ENCODE measurements at regions not wholly inside any gene's neighbourhood (a gene's known extent, or its start where the extent isn't known, plus 50 kb on each side); places are given as distances from the start of the nearest gene placed in this dataset.

DNA sequence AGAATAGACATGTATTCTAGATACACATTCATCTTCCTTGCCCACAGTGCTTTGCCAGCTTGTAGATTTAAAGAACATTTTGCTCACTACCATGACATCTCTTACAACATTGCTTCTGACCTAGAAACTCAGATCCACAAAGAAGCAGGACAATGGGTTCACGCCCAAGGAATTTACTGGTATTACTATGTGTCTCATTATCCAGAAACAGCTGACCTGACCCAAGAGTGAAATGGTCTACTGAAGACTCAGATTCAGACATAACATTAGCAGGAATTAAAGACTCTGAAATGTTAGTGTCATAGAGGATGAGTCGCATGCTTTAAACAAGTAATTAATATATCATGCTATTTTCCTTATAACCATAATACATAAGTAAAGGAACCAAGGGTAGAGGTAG lies 731.4 kb downstream of the GALC start:
- TF ChIP-seq, protein P1, sequence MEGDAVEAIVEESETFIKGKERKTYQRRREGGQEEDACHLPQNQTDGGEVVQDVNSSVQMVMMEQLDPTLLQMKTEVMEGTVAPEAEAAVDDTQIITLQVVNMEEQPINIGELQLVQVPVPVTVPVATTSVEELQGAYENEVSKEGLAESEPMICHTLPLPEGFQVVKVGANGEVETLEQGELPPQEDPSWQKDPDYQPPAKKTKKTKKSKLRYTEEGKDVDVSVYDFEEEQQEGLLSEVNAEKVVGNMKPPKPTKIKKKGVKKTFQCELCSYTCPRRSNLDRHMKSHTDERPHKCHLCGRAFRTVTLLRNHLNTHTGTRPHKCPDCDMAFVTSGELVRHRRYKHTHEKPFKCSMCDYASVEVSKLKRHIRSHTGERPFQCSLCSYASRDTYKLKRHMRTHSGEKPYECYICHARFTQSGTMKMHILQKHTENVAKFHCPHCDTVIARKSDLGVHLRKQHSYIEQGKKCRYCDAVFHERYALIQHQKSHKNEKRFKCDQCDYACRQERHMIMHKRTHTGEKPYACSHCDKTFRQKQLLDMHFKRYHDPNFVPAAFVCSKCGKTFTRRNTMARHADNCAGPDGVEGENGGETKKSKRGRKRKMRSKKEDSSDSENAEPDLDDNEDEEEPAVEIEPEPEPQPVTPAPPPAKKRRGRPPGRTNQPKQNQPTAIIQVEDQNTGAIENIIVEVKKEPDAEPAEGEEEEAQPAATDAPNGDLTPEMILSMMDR (IDR thresholded peaks at IDR 0.05): no peak
- TF ChIP-seq POLR2A (IDR thresholded peaks at IDR 0.05): no peak

Data from body of pancreas (tissue), 4 donors.